Body of pancreas (tissue), 4 donors: ENCODE measurements at regions not wholly inside any gene's neighbourhood (a gene's known extent, or its start where the extent isn't known, plus 50 kb on each side); places are given as distances from the start of the nearest gene placed in this dataset.

ENCODE experiments used
- CTCF ChIP-seq, 7 experiments: fragments of 450-650 bp in 4 of 7; fragments of 200-600 bp in 3 of 7; sonication (generic) in 3 of 7; IDR thresholded peaks; one replicate each; pipeline ENCODE4 v1.5.1; 2016 to 2019; ENCODE audit warnings: antibody characterized with exemption in 7 of 7
- POLR2A ChIP-seq, 3 donors: fragments of 450-650 bp; IDR thresholded peaks; one replicate each; pipeline ENCODE4 v1.6.1; 2016; ENCODE audit warnings: antibody characterized with exemption in 3 of 3, mild to moderate bottlenecking in 2 of 3

GRCh38 chr14:38044710-38045109 lies 163.0 kb upstream of the SSTR1 start:
- no peak for TF ChIP-seq POLR2A (IDR thresholded peaks at IDR 0.05)
- no peak for TF ChIP-seq CTCF (IDR thresholded peaks at IDR 0.05)
